GM03348 (cell line): ENCODE measurements at regions not wholly inside any gene's neighbourhood (a gene's known extent, or its start where the extent isn't known, plus 50 kb on each side); places are given as distances from the start of the nearest gene placed in this dataset.

ENCODE experiments used
- DNase-seq: peaks from one replicate; pipeline ENCODE4 v3.0.0; 2012; ENCODE audit warnings: low spot score

DNA sequence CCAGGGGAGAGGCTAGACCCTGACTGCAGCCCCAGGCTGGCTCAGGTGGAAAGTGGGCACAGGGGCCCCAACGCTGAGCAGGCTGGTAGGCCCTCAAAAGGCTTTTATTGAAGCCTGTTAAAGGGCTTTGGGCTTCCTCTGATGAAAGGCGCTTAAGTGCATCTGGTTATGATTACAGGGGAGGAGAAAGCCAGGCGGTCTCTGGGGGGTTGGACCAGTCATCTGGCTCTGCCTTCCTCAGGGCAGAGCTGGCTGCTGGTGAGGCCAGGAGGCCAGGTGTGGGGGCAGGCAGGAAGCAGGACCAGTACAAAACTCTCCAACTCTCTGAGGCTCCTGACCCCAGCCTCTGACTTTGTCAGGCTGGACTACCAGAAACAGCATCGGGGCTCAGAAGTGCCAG, 68.8 kb upstream of the BCOR start:
- DNase-seq: peak; percentile 71

GRCh38 chrX:40165861-40166260, 68.1 kb upstream of the BCOR start:
- DNase-seq: no peak

GRCh38 chrX:40165206-40165605, 67.4 kb upstream of the BCOR start:
- DNase-seq: no peak

- DNase-seq: no peak
Observed at GRCh38 chrX:40164751-40165150, 67.0 kb upstream of the BCOR start.

- peak; percentile 83 for DNase-seq
Observed at GRCh38 chrX:40158036-40158706, 60.4 kb upstream of the BCOR start.

GRCh38 chrX:40157228-40158035, 59.7 kb upstream of the BCOR start:
- no peak for DNase-seq

- DNase-seq: no peak
Observed at GRCh38 chrX:40156470-40157227, 58.9 kb upstream of the BCOR start.

GRCh38 chrX:40155589-40156469, 58.1 kb upstream of the BCOR start:
- peak; percentile 5 for DNase-seq

DNA sequence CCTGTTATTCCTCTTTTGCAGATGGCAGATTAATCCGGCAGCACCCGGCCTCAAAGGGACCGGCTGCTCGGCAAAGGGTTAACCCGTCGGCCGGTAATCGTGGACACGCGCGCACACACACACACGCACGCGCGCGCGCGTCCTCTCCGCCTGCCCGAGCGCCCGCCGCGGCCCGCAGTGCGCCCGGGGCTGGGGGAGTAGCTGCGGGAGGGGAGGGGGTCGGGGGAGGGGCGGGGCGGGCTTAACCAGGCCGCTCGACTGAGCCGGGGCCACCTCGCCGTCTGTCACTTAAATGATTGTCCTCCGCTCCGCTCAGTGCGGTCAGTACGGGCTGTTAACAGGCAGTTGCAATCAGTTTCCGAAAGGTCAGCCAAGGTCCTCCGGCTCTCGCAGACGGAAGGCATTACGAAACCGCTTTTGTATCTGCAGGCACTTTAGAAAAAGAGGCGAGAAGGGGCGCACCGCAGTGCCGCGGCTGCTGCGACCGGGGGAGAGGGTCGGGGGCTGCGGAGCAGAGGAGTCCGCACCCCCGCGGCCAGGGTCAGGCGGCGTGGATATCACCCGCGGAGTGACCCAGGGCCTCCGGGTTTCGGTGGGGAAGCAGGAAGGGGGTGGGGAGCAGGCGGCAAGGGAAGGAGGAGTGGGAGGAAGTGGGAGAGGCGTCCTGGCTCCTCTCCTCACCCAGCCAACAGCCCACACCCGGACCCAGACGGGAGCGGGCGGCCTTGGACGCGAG, 57.3 kb upstream of the BCOR start:
- peak; percentile 31 for DNase-seq

- DNase-seq: peak; percentile 53
Observed at GRCh38 chrX:40154250-40154852, 56.6 kb upstream of the BCOR start.

- peak; percentile 41 for DNase-seq
Observed at GRCh38 chrX:40153345-40154249, 55.8 kb upstream of the BCOR start.

DNA sequence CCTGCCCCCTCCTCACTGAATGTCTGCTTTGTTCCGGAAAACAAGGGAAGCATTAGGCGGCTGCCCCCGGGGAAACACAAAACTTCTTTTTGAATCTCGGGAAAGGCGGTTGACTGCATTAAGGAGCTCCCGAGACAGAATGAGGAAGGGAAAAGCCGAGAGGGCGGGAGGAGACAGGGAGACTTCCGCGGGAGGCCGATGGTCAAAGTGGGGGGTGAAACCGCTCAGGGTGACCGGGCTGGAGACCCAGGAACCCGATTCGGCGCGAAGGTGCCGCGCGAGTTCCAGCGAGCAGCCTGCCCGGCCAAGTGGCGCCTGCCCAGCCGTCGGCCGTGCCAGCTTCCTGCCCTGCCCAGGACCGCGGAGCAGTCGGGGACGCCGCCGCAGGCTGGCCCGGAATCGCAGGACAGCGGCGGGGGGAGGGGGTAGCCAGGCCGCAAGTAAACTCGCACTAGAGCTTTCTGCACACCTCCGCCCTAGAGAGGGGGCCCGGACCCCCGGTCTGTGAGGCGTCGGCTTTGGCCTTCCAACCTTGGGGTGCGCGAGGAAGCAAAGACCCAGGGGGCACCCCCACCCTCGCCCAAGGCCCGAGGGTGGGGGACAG, 55.1 kb upstream of the BCOR start:
- peak; percentile 61 for DNase-seq

- peak; percentile 43 for DNase-seq
Observed at GRCh38 chrX:40152173-40152711, 54.5 kb upstream of the BCOR start.

DNA sequence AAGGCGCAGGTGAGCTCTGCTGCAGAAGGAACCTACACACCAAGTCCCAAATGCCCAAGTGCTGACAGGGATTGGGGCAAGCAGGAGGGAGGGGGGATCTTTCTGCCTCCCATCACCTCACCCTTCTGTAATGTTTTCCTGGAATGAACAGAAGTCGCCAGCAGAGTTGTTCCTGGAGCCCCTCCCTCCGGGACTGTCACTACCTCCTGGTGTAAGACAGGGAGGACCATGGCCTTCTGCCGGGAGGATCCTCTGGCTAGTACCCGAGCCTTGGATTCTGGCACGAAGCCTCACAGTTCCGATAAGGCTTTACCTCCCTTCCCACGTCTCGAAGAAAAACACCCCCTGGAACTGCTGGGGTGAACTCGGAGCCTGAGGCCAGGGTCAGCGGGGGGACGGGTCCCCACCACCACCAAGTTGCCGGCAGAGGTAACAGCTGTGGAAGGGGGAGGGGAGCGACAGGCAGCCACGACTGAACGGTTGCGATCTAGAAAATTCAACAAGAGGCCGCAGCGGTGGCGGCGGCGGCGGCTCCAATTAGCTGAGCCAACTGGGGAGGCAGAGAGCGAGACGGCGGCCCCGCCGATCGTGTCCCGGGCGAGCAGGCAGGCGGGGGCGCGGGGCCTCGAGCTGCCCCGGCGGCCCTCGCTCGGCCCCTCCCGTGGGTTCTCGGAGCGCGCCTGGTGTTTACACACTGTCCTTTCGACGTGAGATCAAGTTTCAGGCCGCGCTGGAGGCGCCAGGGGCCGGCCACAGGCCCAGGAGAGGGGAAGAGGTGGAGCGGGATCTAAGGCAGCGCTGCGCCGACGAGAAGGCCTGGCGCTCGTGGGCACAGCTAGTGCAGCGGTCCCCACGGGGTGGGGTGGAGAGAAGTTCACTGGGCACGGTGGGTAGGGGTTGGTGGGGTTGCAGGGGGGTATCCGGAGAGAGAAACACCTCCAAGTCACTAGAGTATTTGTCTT, 53.7 kb upstream of the BCOR start:
- DNase-seq: no peak

DNA sequence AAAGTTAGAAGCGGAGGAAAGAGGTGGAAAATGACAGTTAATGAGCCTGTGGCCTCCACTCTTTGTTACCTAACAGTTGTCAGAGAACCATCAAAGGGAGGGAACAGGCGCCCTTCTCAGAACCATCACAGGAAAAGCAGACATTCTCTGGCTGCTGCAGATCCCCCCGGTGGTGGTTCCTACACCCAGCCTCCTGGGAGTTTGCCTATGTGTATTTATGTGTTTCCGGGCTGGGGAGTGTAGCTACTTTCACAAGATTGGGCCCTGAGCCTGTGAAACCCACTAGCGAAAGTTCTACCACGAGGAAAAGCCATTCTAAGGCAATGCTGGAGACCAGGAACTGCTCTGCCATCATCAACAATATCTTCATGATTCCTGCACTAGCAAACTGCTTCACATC, 52.7 kb upstream of the BCOR start:
- DNase-seq: no peak

GRCh38 chrX:40149286-40150175, 51.8 kb upstream of the BCOR start:
- DNase-seq: no peak
